NCI-H446 (cell line): ENCODE measurements at regions not wholly inside any gene's neighbourhood (a gene's known extent, or its start where the extent isn't known, plus 50 kb on each side); places are given as distances from the start of the nearest gene placed in this dataset.

Experiments used
- DNase-seq, 2 experiments: peaks; one replicate each; lab custom pipeline; 2025; lab: John Stamatoyannopoulos, UW

GRCh38 chr2:54360055-54360792 lies 95.9 kb upstream of the SPTBN1 start:
- DNase-seq = peak; percentile 14 to 15

GRCh38 chr2:54364409-54364808 lies 91.7 kb upstream of the SPTBN1 start:
- DNase-seq = no peak

DNA sequence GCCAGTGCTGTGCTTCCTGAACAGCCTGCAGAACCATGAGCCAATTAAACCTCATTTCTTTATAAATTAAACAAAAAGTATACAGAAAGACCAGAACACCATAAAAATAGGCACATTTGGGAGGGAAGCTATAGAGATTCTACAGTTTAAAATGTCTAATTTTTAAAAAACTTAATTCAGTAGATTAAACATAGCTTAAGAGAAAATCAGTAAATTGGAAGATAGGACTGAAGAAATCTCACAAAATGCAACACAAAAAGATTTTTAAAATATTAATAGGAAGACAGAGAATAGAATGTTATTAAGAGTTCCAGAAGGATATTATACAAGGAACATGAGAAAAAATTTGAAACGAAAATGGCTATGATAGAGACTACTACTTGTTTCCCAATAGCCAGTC lies 90.5 kb upstream of the SPTBN1 start:
- no peak for DNase-seq

DNA sequence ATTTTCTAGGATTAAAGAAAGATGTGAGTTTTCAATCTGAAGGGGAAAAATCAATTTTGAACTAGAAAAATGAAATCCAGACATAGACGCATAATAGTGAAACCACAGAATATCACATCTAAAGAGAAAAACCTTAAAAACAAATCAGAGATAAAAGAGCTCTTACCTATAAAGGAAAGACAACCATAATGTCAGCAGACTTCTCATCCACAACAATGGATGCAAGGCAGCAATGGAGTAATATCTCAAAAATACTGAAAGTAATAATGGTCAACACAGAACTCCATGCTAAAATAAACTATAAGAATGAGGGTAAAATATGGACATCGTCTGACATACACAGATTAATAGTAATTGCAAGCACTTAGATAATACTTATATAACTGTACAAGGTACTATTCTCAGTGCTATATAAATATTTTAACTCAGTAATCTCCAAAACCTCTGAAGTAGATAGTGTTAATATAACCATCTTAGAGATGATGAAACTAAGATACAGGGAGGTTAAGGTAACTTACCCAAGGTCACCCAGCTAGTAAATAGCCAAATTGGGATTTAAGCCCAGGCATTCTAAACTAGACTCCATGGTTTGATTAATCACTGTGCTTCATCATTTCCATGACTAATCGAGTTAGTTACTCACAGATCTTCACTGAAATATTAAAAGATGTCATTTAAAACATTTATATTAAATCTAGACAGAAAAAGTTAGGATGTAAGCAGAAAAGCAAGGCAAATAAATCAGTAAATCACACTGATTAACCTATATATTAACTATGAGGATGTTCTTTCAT lies 89.4 kb upstream of the SPTBN1 start:
- DNase-seq = no peak

- no peak for DNase-seq
Observed at GRCh38 chr2:54370405-54371104, 85.6 kb upstream of the SPTBN1 start.

GRCh38 chr2:54371460-54372065 lies 84.6 kb upstream of the SPTBN1 start:
- DNase-seq = no peak

DNA sequence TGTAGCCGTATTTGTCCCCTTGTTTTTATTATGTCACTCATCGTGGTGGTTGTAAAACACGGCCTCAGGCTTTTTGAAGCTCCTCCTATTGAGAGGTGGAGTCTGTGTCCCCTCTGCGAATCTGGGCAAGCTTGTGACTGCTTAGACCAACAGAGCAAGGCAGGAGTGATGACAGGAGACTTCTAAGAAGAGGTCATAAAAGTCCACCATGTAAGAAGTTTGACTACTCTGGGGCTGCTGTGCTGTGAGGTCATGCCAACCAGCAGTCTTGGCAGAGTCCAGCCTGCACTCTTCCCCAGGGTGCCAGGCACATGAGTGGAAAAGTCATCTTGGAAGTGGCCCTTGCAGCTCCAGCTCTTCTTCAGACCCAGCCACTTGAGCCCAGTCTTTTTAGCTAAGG lies 83.8 kb upstream of the SPTBN1 start:
- DNase-seq = no peak

GRCh38 chr2:54373855-54374254 lies 82.3 kb upstream of the SPTBN1 start:
- no peak for DNase-seq

GRCh38 chr2:54374591-54375364 lies 81.3 kb upstream of the SPTBN1 start:
- no peak for DNase-seq

DNA sequence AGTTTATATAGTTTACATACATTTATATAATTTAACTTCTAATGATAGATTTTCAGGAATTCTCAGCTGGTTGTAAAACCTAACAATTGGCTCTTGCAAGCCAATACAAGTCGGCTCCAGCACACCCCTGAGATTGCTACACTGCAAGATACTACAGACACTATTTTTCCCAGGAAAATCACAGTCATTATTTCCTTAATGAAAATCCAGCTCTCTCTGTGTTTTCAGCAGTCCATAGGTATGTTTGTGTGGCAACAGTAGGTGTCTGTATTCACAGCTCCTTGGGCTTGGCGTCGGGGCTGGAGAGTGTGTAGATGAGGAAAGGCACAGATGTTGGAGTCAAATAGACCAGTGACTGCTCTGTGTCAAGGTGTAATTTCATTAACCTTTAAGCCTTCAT lies 78.7 kb upstream of the SPTBN1 start:
- DNase-seq = no peak

- no peak for DNase-seq
Observed at GRCh38 chr2:54377901-54378493, 78.1 kb upstream of the SPTBN1 start.

- DNase-seq = peak in 1 of 2 experiments; percentile 5
Observed at GRCh38 chr2:54380670-54381069, 75.5 kb upstream of the SPTBN1 start.

DNA sequence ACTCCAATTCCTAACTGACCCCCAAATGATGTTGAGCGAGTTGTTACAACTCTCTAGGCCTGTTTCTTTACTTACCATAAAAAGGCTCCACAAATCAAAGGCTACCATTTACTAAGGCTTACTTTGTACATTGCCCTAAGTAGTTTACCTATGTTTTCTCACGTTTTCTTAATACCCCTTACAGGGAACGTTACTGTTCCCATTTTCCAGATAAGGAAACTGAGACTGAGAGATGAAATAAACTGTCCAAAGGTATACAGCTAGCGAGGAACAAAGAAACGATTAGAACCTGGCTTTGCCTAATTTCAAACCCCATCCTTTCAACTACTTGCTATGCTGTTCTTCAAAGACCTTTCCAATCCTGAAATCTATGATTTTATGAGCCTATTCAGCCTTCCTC lies 74.8 kb upstream of the SPTBN1 start:
- DNase-seq = no peak

DNA sequence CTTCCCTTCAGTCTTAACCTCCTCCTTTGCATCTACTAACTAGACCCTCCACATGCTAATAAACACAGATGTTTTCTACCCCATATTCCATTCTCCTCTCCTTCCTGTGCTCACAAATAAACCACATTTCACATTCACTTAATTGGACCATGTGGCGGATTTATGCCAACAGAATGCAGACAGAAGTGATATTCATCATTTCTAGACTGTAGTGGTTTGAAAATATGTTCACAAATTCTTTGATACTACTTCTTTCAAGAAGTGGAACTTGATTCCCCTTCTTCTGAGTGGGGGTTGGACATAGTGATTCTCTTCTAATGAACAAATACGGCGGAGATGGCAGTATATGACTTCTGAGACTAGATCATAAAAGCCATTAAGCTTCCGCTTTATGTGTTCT lies 73.5 kb upstream of the SPTBN1 start:
- DNase-seq = no peak

DNA sequence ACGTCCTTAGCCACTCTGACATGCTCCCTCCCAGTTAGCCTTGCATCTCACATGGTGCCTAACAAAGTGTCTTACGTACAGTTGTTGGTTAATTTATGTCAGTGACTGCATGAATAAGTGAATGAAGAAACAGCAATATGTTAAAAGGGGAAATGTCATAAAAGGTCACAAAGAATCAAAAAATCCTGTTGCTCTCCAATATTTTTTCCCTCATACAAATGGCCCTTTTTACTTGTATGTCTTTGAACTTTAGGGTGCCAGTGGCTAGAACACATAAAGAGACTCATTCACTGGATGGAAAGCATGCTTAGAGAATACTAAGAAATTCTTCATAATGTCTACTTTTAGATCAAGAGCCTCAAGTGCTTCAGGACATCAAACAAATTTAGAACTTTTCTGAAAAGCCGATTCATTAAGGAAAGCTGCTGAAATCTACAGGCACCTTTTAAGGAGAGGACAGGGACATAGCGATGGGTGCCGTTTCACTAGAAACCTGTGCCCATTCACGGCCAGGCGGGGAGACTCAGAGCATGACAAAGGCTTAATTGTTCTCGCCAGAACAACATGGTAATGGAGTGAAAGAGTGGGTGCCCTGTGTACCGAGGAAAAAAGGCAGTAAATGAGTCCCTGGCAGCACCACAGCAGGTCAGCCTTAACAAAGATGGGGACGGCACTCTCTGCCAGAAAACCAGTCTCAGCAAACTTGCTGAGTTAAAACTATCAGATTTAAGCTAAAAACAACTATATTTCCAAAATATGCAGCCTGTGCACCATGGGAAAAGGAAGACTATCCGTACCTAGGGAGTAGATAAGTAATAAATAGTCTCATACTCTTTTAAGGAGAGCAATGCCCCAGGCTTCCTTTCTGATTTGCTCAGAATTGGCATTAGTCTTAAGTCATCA lies 71.6 kb upstream of the SPTBN1 start:
- no peak for DNase-seq

DNA sequence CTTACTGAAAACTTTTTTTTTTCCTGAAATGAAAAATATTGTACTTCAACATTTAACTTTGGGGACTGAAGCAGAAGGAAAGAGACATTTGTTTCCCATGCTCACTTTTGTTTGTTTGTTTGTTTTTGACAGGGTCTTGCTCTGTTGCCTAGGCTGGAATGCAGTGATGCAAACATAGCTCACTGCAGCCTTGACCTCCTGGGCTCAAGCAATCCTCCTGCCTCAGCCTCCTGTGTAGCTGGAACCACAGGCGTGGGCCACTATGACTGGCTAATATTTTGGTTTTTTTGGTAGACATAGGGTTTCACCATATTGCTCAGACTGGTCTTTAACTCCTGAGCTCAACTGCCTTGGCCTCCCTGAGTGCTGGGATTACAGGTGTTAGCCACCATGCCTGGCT lies 70.9 kb upstream of the SPTBN1 start:
- no peak for DNase-seq

GRCh38 chr2:54386585-54386984 lies 69.5 kb upstream of the SPTBN1 start:
- DNase-seq = no peak

- DNase-seq = no peak
Observed at GRCh38 chr2:54387059-54387991, 68.8 kb upstream of the SPTBN1 start.

DNA sequence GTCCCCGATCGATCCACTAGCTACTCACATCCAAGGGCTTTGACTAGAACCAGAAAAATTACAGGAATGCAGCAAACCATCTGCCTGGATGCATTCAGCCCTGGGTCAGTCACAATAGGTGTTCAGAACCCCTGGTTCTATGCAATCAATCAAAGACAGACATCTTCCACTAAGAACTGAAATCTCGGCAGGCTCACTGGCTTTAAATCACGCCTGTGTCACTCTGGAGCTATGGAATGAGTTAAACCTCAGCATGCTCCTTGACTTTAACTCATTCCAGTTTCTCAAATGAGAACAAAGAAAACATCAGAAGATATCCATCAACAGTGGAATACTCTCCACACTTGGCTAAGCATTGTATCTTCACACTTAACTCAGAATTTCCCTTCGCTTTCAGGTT lies 68.1 kb upstream of the SPTBN1 start:
- DNase-seq = no peak
